ENCODE measurements at regions not wholly inside any gene's neighbourhood (a gene's known extent, or its start where the extent isn't known, plus 50 kb on each side); places are given as distances from the start of the nearest gene placed in this dataset.

DNA sequence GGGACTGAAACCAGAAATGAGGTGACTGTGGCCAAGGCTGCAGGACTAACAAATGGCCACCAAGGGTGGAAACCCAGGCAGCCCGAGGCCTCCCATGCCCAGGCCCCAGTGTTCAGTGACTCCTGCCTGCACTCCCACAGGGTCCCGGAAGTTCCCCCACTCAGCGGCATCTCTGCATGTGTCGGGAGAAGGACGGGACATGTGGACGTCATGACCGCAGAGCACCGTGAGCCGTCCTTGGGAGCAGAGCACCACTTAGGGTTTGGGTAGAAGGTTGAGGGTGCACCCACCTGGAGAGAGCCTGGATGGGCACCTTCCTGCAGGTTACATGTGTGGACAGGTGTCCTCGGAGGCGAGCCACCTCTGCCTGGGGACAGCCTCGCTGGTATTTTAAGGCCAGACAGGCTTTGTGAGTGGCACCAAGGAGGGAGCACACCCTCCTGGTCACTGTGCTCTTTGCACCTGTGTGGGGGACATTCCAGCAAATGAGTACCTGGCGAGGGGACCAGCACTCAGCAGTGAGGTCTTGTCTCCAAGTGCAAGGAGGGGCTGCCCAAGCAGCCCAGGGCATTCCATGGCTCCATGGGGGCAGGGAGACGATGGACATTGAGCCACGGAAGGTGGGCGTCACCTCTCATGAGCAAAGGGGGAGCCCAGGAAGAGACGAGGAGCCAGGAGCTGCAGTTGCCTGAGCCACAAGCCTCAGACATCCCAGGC, 95.3 kb upstream of the TCERG1L start:
- intact Hi-C loops (cut with micrococcal nuclease; ENCODE audit: unreplicated experiment) = no loop called here
- FAIRE-seq (no peak), ATAC-seq (no peak), DNase-seq (ENCODE audit: low spot score) (no peak)
- Histone ChIP-seq H2AFZ (ENCODE audit: low read length) (no peak overlapping the region), H3K4me2 (ENCODE audit: low read depth, low read length) (no peak overlapping the region), H3K9ac (ENCODE audit: insufficient read depth, low read depth, low read length) (no peak overlapping the region), H3K4me1 (ENCODE audit: insufficient read depth, low read length) (no peaks in the 10 kb centered on the region), H4K20me1 (ENCODE audit: insufficient read depth, low read length) (peaks cover 5% of the 10 kb centered on the region; the same call in 1 of the 2 replicates), H3K27me3 (ENCODE audit: control insufficient read depth in 1 of 2, insufficient read depth in 2 of 2, low read length in 2 of 2) (peaks cover 9 to 34% of the 10 kb centered on the region in 2 experiments; a peak in 4 of 5 replicates), H3K79me2 (ENCODE audit: insufficient read depth, low read length) (no peaks in the 10 kb centered on the region), H3K9me3 (ENCODE audit: low read length) (no peaks in the 10 kb centered on the region), H3K4me3 (replicated peaks in 1 of 3; ENCODE audit: insufficient read depth in 1 of 3, low read depth in 2 of 3, low read length in 3 of 3) (no peak overlapping the region), H3K36me3 (replicated peaks in 1 of 2; ENCODE audit: control insufficient read depth in 1 of 2, insufficient read depth in 2 of 2, low read length in 2 of 2) (no peaks in the 10 kb centered on the region), H3K27ac (ENCODE audit: extremely low read length, insufficient read depth, low read length) (no peak overlapping the region)
- ChIA-PET POLR2A (no interaction called here), CTCF (ENCODE audit: low intra/inter-chr PET ratio, low total read pairs) (no interaction called here)
- in situ Hi-C loops (cut with HindIII; ENCODE audit: extremely low pct_ligation_motif_present, low pct_unique_long_range_greater_than_20kb) = no loop called here
- no peak for TF ChIP-seq ZNF577 (CRISPR knock-in tag; IDR thresholded peaks at IDR 0.05; ENCODE audit: borderline replicate concordance, low read depth)
- TF ChIP-seq CEBPZ (IDR thresholded peaks at IDR 0.05; ENCODE audit: low read length) = no peak
- TF ChIP-seq KDM5B (CRISPR knock-in tag; IDR thresholded peaks at IDR 0.05; ENCODE audit: borderline replicate concordance) = no peak
- TF ChIP-seq ZMAT3 (CRISPR knock-in tag; conservative IDR thresholded peaks at IDR 0.05) = no peak
- no peak for TF ChIP-seq MYC (CRISPR knock-in tag; IDR thresholded peaks at IDR 0.05; ENCODE audit: borderline replicate concordance)
- TF ChIP-seq, protein P1, sequence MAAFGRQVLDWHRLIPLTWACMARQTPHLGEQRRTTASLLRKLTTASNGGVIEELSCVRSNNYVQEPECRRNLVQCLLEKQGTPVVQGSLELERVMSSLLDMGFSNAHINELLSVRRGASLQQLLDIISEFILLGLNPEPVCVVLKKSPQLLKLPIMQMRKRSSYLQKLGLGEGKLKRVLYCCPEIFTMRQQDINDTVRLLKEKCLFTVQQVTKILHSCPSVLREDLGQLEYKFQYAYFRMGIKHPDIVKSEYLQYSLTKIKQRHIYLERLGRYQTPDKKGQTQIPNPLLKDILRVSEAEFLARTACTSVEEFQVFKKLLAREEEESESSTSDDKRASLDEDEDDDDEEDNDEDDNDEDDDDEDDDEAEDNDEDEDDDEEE (CRISPR knock-in tag; IDR thresholded peaks at IDR 0.05) = no peak
- no peak for TF ChIP-seq ZNF766 (CRISPR knock-in tag; IDR thresholded peaks at IDR 0.05; ENCODE audit: borderline replicate concordance)
- no peak for TF ChIP-seq KLF12 (CRISPR knock-in tag; IDR thresholded peaks at IDR 0.05; ENCODE audit: borderline replicate concordance)
- TF ChIP-seq, protein P2, sequence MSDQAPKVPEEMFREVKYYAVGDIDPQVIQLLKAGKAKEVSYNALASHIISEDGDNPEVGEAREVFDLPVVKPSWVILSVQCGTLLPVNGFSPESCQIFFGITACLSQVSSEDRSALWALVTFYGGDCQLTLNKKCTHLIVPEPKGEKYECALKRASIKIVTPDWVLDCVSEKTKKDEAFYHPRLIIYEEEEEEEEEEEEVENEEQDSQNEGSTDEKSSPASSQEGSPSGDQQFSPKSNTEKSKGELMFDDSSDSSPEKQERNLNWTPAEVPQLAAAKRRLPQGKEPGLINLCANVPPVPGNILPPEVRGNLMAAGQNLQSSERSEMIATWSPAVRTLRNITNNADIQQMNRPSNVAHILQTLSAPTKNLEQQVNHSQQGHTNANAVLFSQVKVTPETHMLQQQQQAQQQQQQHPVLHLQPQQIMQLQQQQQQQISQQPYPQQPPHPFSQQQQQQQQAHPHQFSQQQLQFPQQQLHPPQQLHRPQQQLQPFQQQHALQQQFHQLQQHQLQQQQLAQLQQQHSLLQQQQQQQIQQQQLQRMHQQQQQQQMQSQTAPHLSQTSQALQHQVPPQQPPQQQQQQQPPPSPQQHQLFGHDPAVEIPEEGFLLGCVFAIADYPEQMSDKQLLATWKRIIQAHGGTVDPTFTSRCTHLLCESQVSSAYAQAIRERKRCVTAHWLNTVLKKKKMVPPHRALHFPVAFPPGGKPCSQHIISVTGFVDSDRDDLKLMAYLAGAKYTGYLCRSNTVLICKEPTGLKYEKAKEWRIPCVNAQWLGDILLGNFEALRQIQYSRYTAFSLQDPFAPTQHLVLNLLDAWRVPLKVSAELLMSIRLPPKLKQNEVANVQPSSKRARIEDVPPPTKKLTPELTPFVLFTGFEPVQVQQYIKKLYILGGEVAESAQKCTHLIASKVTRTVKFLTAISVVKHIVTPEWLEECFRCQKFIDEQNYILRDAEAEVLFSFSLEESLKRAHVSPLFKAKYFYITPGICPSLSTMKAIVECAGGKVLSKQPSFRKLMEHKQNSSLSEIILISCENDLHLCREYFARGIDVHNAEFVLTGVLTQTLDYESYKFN (CRISPR knock-in tag; conservative IDR thresholded peaks at IDR 0.05) = no peak
- no peak for TF ChIP-seq ZNF563 (CRISPR knock-in tag; IDR thresholded peaks at IDR 0.05)
- TF ChIP-seq FOXP1 (IDR thresholded peaks at IDR 0.05) = no peak
- TF ChIP-seq FOXP1 (CRISPR knock-in tag; IDR thresholded peaks at IDR 0.05) = no peak
- TF ChIP-seq SYNCRIP (IDR thresholded peaks at IDR 0.05; ENCODE audit: insufficient read depth, low read depth, low read length) = no peak
- no peak for TF ChIP-seq ZNF451 (CRISPR knock-in tag; IDR thresholded peaks at IDR 0.05)
- TF ChIP-seq ZNF17 (CRISPR knock-in tag; IDR thresholded peaks at IDR 0.05) = no peak
- BruUV-seq (replicated peaks) = no TSS peak
- WGBS (ENCODE audit: low lambda C conversion rate) = 50% methylated on average over 12 of the region's 17 CpGs
